Cardiac fibroblast (primary cell): ENCODE measurements at regions not wholly inside any gene's neighbourhood (a gene's known extent, or its start where the extent isn't known, plus 50 kb on each side); places are given as distances from the start of the nearest gene placed in this dataset.
"Not testable (repeated sequence)": the region's sequence is repeated elsewhere in the genome, so short reads cannot be mapped to it uniquely, and the experiment has no call there.

Source experiments
- DNase-seq, 2 donors: peaks; one replicate each; pipeline versions ENCODE4 v3.0.0 to v3.0.0-alpha.2; 2010; ENCODE audit warnings: low read depth in 2 of 2
- H3K4me3 ChIP-seq, 2 donors: replicated peaks in 1 of 2; 1 replicate in 1 of 2; 2 replicates in 1 of 2; pipeline ENCODE4 v1.5.1; 2011; ENCODE audit warnings: low read depth in 2 of 2, low read length in 2 of 2, mild to moderate bottlenecking in 2 of 2, moderate library complexity in 1 of 2
- CTCF ChIP-seq: IDR thresholded peaks from one replicate; pipeline ENCODE4 v1.5.1; 2011; ENCODE audit warnings: low read depth, mild to moderate bottlenecking, low read length, inconsistent platforms

- H3K4me3 ChIP-seq = no peak overlapping the region
- TF ChIP-seq CTCF = no peak
- no peak for DNase-seq
Observed at GRCh38 chr18:66395671-66396218, 208.1 kb downstream of the CDH19 start.

- TF ChIP-seq CTCF = no peak
- no peak for DNase-seq
- H3K4me3 ChIP-seq = no peak overlapping the region
Observed at GRCh38 chr18:66393463-66393862, 210.4 kb downstream of the CDH19 start.

GRCh38 chr18:66377291-66377690, 226.6 kb downstream of the CDH19 start:
- TF ChIP-seq CTCF = no peak

GRCh38 chr18:66375391-66375790, 228.5 kb downstream of the CDH19 start:
- H3K4me3 ChIP-seq, DNase-seq: not testable (repeated sequence)

More at GRCh38 chr18:66377291-66377690, 226.6 kb downstream of the CDH19 start:
- no peak for DNase-seq
- H3K4me3 ChIP-seq = no peak overlapping the region

GRCh38 chr18:66346833-66347588, 256.9 kb downstream of the CDH19 start:
- DNase-seq = no peak
- H3K4me3 ChIP-seq = no peak overlapping the region
- no peak for TF ChIP-seq CTCF

- no peak for DNase-seq
- no peak for TF ChIP-seq CTCF
- H3K4me3 ChIP-seq = no peak overlapping the region
Observed at GRCh38 chr18:66344227-66344626, 259.7 kb downstream of the CDH19 start.

- TF ChIP-seq CTCF = no peak
- DNase-seq = no peak
- no peak overlapping the region for H3K4me3 ChIP-seq
Observed at GRCh38 chr18:66342577-66342976, 261.3 kb downstream of the CDH19 start.
